ENCODE measurements at regions not wholly inside any gene's neighbourhood (a gene's known extent, or its start where the extent isn't known, plus 50 kb on each side); places are given as distances from the start of the nearest gene placed in this dataset.
A peak's percentile ranks its signal among the peaks of the same experiment; 100 is the strongest.

DNA sequence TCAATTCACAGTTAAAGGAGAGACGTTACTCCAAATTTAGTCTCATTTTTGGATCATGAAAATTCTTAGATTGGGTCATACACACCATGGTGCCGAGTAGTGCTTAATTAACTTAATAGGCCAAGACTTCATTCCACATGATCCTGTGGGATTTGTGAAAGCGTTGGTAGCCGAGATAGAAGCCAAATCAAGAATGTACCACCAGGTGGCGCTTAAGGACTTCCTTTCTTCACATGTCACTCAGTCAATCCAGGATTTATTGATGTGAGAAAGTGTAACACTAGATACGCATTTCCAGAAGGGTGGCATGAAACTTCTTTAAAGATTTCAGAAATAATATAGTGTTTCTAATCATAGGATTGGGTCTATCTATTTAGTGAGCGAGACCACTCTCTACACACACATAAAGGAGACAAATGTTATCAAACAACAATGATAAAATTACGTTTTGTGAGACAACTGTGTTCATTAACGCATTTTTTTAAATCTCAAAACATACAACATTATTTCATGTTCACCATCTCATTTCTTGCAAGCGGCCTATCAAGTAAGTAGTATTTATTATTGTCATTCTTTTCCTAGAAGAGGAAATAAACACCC lies 436.1 kb downstream of the CHL1 start:
- no peaks in the 10 kb centered on the region for H3K27me3 ChIP-seq (replicated peaks; ENCODE audit: insufficient read depth, low read depth, low read length, poor library complexity)
- DNase-seq (ENCODE audit: low spot score), result peak; percentile 74
- no peak overlapping the region for H3K27ac ChIP-seq (ENCODE audit: low read depth, low read length, poor library complexity, severe bottlenecking)
- CTCF ChIA-PET, result no interaction called here
- intact Hi-C loops (cut with micrococcal nuclease; ENCODE audit: unreplicated experiment), result loop anchor here (10.0 kb wide), 3 partner anchors 218 to 1522 kb away; no protein-coding TSS in a partner anchor
- H3K9me3 ChIP-seq (ENCODE audit: low read depth, low read length, poor library complexity, severe bottlenecking), result no peaks in the 10 kb centered on the region
- H3K36me3 ChIP-seq (ENCODE audit: insufficient read depth, low read length, poor library complexity, severe bottlenecking), result no peaks in the 10 kb centered on the region
- no peaks in the 10 kb centered on the region for H3K4me1 ChIP-seq (ENCODE audit: insufficient read depth, low read length, poor library complexity, severe bottlenecking)
- no peak overlapping the region for H3K4me3 ChIP-seq (ENCODE audit: low read depth, low read length, poor library complexity, severe bottlenecking)
- POLR2A ChIA-PET (ENCODE audit: low non-redundant PET), result no interaction called here
- TF ChIP-seq, protein P1, sequence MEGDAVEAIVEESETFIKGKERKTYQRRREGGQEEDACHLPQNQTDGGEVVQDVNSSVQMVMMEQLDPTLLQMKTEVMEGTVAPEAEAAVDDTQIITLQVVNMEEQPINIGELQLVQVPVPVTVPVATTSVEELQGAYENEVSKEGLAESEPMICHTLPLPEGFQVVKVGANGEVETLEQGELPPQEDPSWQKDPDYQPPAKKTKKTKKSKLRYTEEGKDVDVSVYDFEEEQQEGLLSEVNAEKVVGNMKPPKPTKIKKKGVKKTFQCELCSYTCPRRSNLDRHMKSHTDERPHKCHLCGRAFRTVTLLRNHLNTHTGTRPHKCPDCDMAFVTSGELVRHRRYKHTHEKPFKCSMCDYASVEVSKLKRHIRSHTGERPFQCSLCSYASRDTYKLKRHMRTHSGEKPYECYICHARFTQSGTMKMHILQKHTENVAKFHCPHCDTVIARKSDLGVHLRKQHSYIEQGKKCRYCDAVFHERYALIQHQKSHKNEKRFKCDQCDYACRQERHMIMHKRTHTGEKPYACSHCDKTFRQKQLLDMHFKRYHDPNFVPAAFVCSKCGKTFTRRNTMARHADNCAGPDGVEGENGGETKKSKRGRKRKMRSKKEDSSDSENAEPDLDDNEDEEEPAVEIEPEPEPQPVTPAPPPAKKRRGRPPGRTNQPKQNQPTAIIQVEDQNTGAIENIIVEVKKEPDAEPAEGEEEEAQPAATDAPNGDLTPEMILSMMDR (conservative IDR thresholded peaks at IDR 0.05; ENCODE audit: low read depth, low read length), result peak; percentile 80
- no peak for TF ChIP-seq EZH2 (IDR thresholded peaks at IDR 0.05; ENCODE audit: borderline replicate concordance, low read depth, low read length, poor library complexity, severe bottlenecking)
- no TSS peak for BruUV-seq (replicated peaks)

DNA sequence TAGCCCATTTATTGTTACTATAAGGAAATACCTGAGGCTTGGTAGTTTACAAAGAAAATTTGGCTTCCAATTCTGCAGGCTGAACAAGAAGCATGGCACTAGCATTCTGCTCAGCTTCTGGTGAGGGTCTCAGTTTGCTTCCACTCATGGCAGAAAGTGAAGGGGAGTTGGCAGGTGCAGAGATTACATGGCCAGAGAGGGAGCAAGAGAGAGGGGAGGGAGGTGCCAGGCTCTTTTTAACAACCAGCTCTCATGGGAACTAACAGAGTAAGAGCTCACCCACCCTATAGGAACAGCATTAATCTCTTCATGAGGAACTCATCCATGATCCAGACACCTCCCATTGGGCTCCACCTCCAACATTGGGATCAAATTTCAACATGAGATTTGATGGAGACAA lies 437.9 kb downstream of the CHL1 start:
- CTCF ChIA-PET, result no interaction called here
- Histone ChIP-seq H3K4me1 (ENCODE audit: insufficient read depth, low read length, poor library complexity, severe bottlenecking) (no peaks in the 10 kb centered on the region), H3K36me3 (ENCODE audit: insufficient read depth, low read length, poor library complexity, severe bottlenecking) (no peaks in the 10 kb centered on the region), H3K27ac (ENCODE audit: low read depth, low read length, poor library complexity, severe bottlenecking) (no peak overlapping the region), H3K4me3 (ENCODE audit: low read depth, low read length, poor library complexity, severe bottlenecking) (no peak overlapping the region), H3K27me3 (replicated peaks; ENCODE audit: insufficient read depth, low read depth, low read length, poor library complexity) (no peaks in the 10 kb centered on the region), H3K9me3 (ENCODE audit: low read depth, low read length, poor library complexity, severe bottlenecking) (no peaks in the 10 kb centered on the region)
- intact Hi-C loops (cut with micrococcal nuclease; ENCODE audit: unreplicated experiment), result loop anchor here (10.0 kb wide), 3 partner anchors 220 to 1520 kb away; no protein-coding TSS in a partner anchor
- BruUV-seq (replicated peaks), result no TSS peak
- no peak for TF ChIP-seq EZH2 (IDR thresholded peaks at IDR 0.05; ENCODE audit: borderline replicate concordance, low read depth, low read length, poor library complexity, severe bottlenecking)
- TF ChIP-seq, protein P1 (conservative IDR thresholded peaks at IDR 0.05; ENCODE audit: low read depth, low read length), result no peak
- POLR2A ChIA-PET (ENCODE audit: low non-redundant PET), result no interaction called here
- no peak for DNase-seq (ENCODE audit: low spot score)

DNA sequence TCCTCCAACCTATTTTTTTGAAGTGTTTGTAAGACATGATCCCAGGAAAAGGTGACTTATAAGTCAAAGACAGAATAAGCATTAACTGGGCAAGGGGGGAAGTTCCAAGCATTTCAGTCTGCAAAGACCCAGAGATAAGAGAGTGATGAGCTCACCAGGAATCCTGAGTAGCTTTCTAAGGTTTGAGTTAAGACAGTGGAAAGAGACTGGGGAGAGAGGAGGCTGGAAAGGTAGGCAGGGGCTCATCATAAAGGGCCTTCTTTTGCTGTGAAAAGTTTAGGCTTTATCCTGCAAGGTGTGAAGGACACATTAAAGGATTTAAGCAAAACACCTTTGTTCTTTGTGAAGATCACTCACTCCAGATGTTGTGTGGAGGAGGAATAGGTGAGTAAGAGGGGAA lies 438.8 kb downstream of the CHL1 start:
- POLR2A ChIA-PET (ENCODE audit: low non-redundant PET), result no interaction called here
- Histone ChIP-seq H3K27ac (ENCODE audit: low read depth, low read length, poor library complexity, severe bottlenecking) (no peak overlapping the region), H3K4me3 (ENCODE audit: low read depth, low read length, poor library complexity, severe bottlenecking) (no peak overlapping the region), H3K4me1 (ENCODE audit: insufficient read depth, low read length, poor library complexity, severe bottlenecking) (no peaks in the 10 kb centered on the region), H3K27me3 (replicated peaks; ENCODE audit: insufficient read depth, low read depth, low read length, poor library complexity) (no peaks in the 10 kb centered on the region), H3K9me3 (ENCODE audit: low read depth, low read length, poor library complexity, severe bottlenecking) (no peaks in the 10 kb centered on the region), H3K36me3 (ENCODE audit: insufficient read depth, low read length, poor library complexity, severe bottlenecking) (no peaks in the 10 kb centered on the region)
- DNase-seq (ENCODE audit: low spot score), result no peak
- no peak for TF ChIP-seq EZH2 (IDR thresholded peaks at IDR 0.05; ENCODE audit: borderline replicate concordance, low read depth, low read length, poor library complexity, severe bottlenecking)
- TF ChIP-seq, protein P1 (conservative IDR thresholded peaks at IDR 0.05; ENCODE audit: low read depth, low read length), result no peak
- no TSS peak for BruUV-seq (replicated peaks)
- intact Hi-C loops (cut with micrococcal nuclease; ENCODE audit: unreplicated experiment), result loop anchor here (10.0 kb wide), 3 partner anchors 219 to 1519 kb away; no protein-coding TSS in a partner anchor
- CTCF ChIA-PET, result no interaction called here
